ENCODE measurements at regions not wholly inside any gene's neighbourhood (a gene's known extent, or its start where the extent isn't known, plus 50 kb on each side); places are given as distances from the start of the nearest gene placed in this dataset.
"Not testable (repeated sequence)": the region's sequence is repeated elsewhere in the genome, so short reads cannot be mapped to it uniquely, and the experiment has no call there.

- no peak for DNase-seq
Measured at GRCh38 chr6:121925534-121926255, 473.8 kb upstream of the HSF2 start.

GRCh38 chr6:121929301-121929700 lies 470.2 kb upstream of the HSF2 start:
- no peak for DNase-seq

- peak; percentile 6 to 8 for DNase-seq
Measured at GRCh38 chr6:121932076-121932991, 467.1 kb upstream of the HSF2 start.

GRCh38 chr6:121934451-121934850 lies 465.0 kb upstream of the HSF2 start:
- DNase-seq = no peak

- no peak for DNase-seq
Measured at GRCh38 chr6:121940728-121941127, 458.7 kb upstream of the HSF2 start.

- no peak for DNase-seq
Measured at GRCh38 chr6:121944354-121944753, 455.1 kb upstream of the HSF2 start.

GRCh38 chr6:121951123-121951522 lies 448.3 kb upstream of the HSF2 start:
- no peak for DNase-seq

- no peak for DNase-seq
Measured at GRCh38 chr6:121951918-121952379, 447.5 kb upstream of the HSF2 start.

- not testable (repeated sequence) for DNase-seq
Measured at GRCh38 chr6:121955401-121955800, 444.1 kb upstream of the HSF2 start.

GRCh38 chr6:121956782-121957181 lies 442.7 kb upstream of the HSF2 start:
- DNase-seq = no peak

- DNase-seq = no peak
Measured at GRCh38 chr6:121959501-121959900, 440.0 kb upstream of the HSF2 start.

- no peak for DNase-seq
Measured at GRCh38 chr6:121961619-121962125, 437.8 kb upstream of the HSF2 start.

GRCh38 chr6:121963826-121964225 lies 435.6 kb upstream of the HSF2 start:
- DNase-seq = no peak

GRCh38 chr6:121965739-121966138 lies 433.7 kb upstream of the HSF2 start:
- DNase-seq = no peak

- peak; percentile 20 to 36 for DNase-seq
Measured at GRCh38 chr6:121967631-121968030, 431.8 kb upstream of the HSF2 start.

GRCh38 chr6:121971931-121972335 lies 427.5 kb upstream of the HSF2 start:
- no peak for DNase-seq

GRCh38 chr6:121984956-121985355 lies 414.5 kb upstream of the HSF2 start:
- no peak for DNase-seq

GRCh38 chr6:121993362-121993761 lies 406.1 kb upstream of the HSF2 start:
- DNase-seq = no peak

GRCh38 chr6:121994919-121995318 lies 404.5 kb upstream of the HSF2 start:
- DNase-seq = no peak

GRCh38 chr6:121998631-121999030 lies 400.8 kb upstream of the HSF2 start:
- no peak for DNase-seq

GRCh38 chr6:121999456-122000065 lies 399.9 kb upstream of the HSF2 start:
- DNase-seq = no peak

- no peak for DNase-seq
Measured at GRCh38 chr6:122005661-122006060, 393.8 kb upstream of the HSF2 start.

Measured in right lung (tissue), 2 donors.